ENCODE measurements at regions not wholly inside any gene's neighbourhood (a gene's known extent, or its start where the extent isn't known, plus 50 kb on each side); places are given as distances from the start of the nearest gene placed in this dataset.

GRCh38 chr11:69372589-69373250 lies 78.8 kb downstream of the MYEOV start:
- Histone ChIP-seq H3K36me3 (ENCODE audit: insufficient read depth, low read length) (no peaks in the 10 kb centered on the region), H3K27me3 (ENCODE audit: insufficient read depth, low read length, poor library complexity) (peaks cover 2% of the 10 kb centered on the region)
- no peak for DNase-seq

GRCh38 chr11:69373251-69373635 lies 79.3 kb downstream of the MYEOV start:
- no peaks in the 10 kb centered on the region for H3K36me3 ChIP-seq (ENCODE audit: insufficient read depth, low read length)

More at GRCh38 chr11:69372589-69373250, 78.8 kb downstream of the MYEOV start:
- no peak for TF ChIP-seq CTCF (IDR thresholded peaks at IDR 0.05; ENCODE audit: borderline replicate concordance, extremely low read depth, low read length, poor library complexity, severe bottlenecking)
- TF ChIP-seq EZH2 (IDR thresholded peaks at IDR 0.05; ENCODE audit: borderline replicate concordance, low read depth, low read length, severe bottlenecking) = no peak
- Histone ChIP-seq H4K20me1 (ENCODE audit: insufficient read depth, low read length) (0 out of 2 replicates have a peak, but pooled peaks cover 2% of the 10 kb centered on the region), H3K4me3 (ENCODE audit: low read depth in 1 of 2, low read length in 2 of 2) (no peak overlapping the region), H3K9me3 (ENCODE audit: insufficient read depth, low read length, severe bottlenecking) (no peaks in the 10 kb centered on the region), H3K4me1 (ENCODE audit: insufficient read depth, low read length) (no peaks in the 10 kb centered on the region), H3K4me2 (ENCODE audit: insufficient read depth, low read length) (no peak overlapping the region), H3K27ac (ENCODE audit: low read length) (no peak overlapping the region), H3K9ac (ENCODE audit: low read depth, low read length) (no peak overlapping the region), H2AFZ (ENCODE audit: low read depth, low read length) (no peak overlapping the region), H3K79me2 (ENCODE audit: insufficient read depth, low read length) (no peaks in the 10 kb centered on the region)
- ATAC-seq (ENCODE audit: insufficient read depth, low read depth) = no peak

GRCh38 chr11:69374110-69374945 lies 80.4 kb downstream of the MYEOV start:
- ATAC-seq (ENCODE audit: insufficient read depth, low read depth) = no peak
- Histone ChIP-seq H4K20me1 (ENCODE audit: insufficient read depth, low read length) (0 out of 2 replicates have a peak, but pooled peaks cover 2% of the 10 kb centered on the region), H3K79me2 (ENCODE audit: insufficient read depth, low read length) (no peaks in the 10 kb centered on the region), H3K27me3 (ENCODE audit: insufficient read depth, low read length, poor library complexity) (peaks cover 2% of the 10 kb centered on the region), H3K4me3 (ENCODE audit: low read depth in 1 of 2, low read length in 2 of 2) (no peak overlapping the region), H3K27ac (ENCODE audit: low read length) (no peak overlapping the region), H2AFZ (ENCODE audit: low read depth, low read length) (no peak overlapping the region), H3K9ac (ENCODE audit: low read depth, low read length) (no peak overlapping the region), H3K4me2 (ENCODE audit: insufficient read depth, low read length) (no peak overlapping the region), H3K36me3 (ENCODE audit: insufficient read depth, low read length) (no peaks in the 10 kb centered on the region), H3K4me1 (ENCODE audit: insufficient read depth, low read length) (no peaks in the 10 kb centered on the region), H3K9me3 (ENCODE audit: insufficient read depth, low read length, severe bottlenecking) (no peaks in the 10 kb centered on the region)
- no peak for DNase-seq
- no peak for TF ChIP-seq CTCF (IDR thresholded peaks at IDR 0.05; ENCODE audit: borderline replicate concordance, extremely low read depth, low read length, poor library complexity, severe bottlenecking)
- TF ChIP-seq EZH2 (IDR thresholded peaks at IDR 0.05; ENCODE audit: borderline replicate concordance, low read depth, low read length, severe bottlenecking) = no peak

More at GRCh38 chr11:69373251-69373635, 79.3 kb downstream of the MYEOV start:
- Histone ChIP-seq H4K20me1 (ENCODE audit: insufficient read depth, low read length) (0 out of 2 replicates have a peak, but pooled peaks cover 2% of the 10 kb centered on the region), H3K4me2 (ENCODE audit: insufficient read depth, low read length) (no peak overlapping the region), H3K79me2 (ENCODE audit: insufficient read depth, low read length) (no peaks in the 10 kb centered on the region), H2AFZ (ENCODE audit: low read depth, low read length) (no peak overlapping the region), H3K27ac (ENCODE audit: low read length) (no peak overlapping the region), H3K9me3 (ENCODE audit: insufficient read depth, low read length, severe bottlenecking) (no peaks in the 10 kb centered on the region), H3K9ac (ENCODE audit: low read depth, low read length) (no peak overlapping the region), H3K4me1 (ENCODE audit: insufficient read depth, low read length) (no peaks in the 10 kb centered on the region), H3K27me3 (ENCODE audit: insufficient read depth, low read length, poor library complexity) (peaks cover 2% of the 10 kb centered on the region), H3K4me3 (ENCODE audit: low read depth in 1 of 2, low read length in 2 of 2) (no peak overlapping the region)
- no peak for DNase-seq
- TF ChIP-seq CTCF (IDR thresholded peaks at IDR 0.05; ENCODE audit: borderline replicate concordance, extremely low read depth, low read length, poor library complexity, severe bottlenecking) = no peak
- ATAC-seq (ENCODE audit: insufficient read depth, low read depth) = no peak
